Activated CD8-positive, alpha-beta memory T cell treated with anti-CD3 and anti-CD28 coated beads for 4 hours (primary cell): ENCODE measurements at regions not wholly inside any gene's neighbourhood (a gene's known extent, or its start where the extent isn't known, plus 50 kb on each side); places are given as distances from the start of the nearest gene placed in this dataset.

ENCODE experiments used
- DNase-seq, 2 donors: peaks; one replicate each; pipeline ENCODE4 v3.0.0-alpha.2; 2020; ENCODE audit warnings: low read depth in 2 of 2

DNA sequence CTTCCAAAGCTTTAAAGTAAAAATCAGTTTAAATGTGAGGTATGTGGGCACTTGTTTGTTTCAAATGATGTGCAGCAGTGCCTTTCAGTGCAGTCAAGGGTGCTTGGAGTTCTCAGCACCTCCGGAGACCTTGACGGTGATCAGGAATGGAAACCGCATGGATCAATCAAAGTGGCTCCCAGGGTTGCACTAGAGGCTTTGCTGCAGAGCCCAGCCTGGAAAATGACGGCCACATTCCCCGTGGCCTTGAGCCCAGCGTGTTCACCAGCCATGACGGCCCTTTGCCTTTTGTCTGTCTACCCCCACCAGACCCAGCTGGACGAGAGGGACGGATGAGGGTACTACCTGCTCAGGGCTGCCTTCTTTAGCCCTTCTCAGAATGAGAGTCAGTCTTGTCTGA lies 320.0 kb downstream of the TEX29 start:
- DNase-seq = no peak

DNA sequence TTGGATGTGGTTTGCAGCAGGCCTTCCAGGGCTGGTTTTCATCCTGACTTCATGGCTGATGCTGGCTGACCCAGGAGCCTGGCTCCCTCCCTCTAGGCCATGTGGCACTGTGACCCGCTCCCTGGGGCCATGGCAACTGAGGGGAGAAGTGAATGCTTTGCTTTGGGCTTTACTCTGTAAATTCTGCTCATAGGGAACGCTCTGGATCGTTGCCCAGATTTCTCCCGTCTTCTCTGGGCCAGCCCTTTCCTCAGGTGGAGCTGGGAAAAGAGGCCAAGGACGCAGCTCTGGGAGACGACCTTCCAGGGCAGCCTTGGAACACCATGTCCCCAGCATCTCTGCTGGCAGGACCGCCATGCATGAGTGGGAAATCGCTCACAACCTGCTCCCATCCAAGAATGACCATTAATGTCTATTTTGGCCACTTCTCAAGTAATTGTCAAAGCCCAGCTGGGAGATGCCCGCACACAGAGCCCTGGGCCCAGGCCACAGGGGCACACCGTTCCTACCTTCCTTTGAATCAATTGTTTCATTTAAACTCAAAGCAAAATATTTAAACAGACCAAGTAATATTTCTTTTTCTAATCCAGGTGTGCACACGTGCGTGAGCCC lies 321.8 kb downstream of the TEX29 start:
- no peak for DNase-seq

DNA sequence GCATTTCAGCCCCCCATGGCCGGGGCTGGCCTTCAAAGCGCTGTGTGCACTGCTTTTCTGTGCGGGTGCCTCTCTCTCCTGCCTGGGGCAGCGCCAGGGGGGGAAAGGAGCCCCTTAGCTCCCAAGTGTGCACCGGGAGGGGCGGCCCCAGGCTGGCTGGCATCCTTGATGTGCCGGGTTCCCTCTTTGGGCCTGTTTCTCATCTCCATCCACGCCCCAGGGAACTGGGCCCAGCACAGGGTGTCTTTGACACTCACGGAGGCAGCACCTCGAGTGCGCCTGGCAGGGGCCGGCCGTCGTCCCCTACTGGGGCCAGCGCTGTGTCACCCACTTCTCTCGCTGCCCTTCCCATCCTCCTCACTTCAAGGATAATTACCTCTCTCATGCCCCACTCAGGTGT lies 324.3 kb downstream of the TEX29 start:
- no peak for DNase-seq

GRCh38 chr13:111645198-111645597 lies 324.8 kb downstream of the TEX29 start:
- no peak for DNase-seq

- DNase-seq = no peak
Measured at GRCh38 chr13:111645598-111646455, 325.4 kb downstream of the TEX29 start.

DNA sequence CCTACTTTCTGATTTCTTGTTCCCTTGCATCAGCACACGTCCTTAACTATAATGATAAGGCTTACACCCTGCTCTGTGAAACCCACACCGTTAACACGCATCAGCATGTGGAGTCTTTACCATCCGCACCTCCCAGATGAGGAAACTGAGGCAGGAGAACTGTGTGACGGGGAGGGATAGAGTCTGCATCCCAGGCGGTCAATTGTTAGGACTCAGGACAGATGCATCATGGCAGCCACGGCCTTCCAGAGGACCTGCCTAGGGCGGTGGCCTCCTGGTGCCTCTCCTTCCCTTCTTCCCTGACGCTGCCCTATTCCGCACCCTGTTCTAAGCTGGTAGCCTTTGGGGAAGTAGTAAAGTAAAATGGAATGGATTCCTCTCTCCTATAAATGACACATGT lies 326.0 kb downstream of the TEX29 start:
- DNase-seq = no peak

- no peak for DNase-seq
Measured at GRCh38 chr13:111648885-111649284, 328.4 kb downstream of the TEX29 start.

GRCh38 chr13:111650626-111651025 lies 330.2 kb downstream of the TEX29 start:
- DNase-seq = no peak

- no peak for DNase-seq
Measured at GRCh38 chr13:111652676-111653075, 332.2 kb downstream of the TEX29 start.

DNA sequence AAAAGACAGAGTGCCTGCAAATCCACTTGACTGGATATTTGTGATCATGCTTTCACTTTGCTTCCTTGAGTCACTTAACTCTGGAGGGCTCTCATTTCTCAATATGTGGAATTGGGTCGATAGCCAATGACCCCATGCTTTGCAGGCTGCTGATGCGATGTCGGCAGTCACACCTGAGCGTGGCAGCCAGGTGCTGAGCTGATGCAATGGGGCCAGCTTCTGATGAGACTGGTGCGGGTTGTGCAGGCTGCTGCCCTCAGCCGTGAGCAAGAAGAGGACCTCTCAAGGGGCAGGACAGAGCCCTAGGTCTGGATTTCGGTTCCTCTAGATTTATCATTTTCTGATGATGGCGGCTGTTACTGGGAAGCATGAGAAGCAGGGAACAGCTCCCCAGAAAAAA lies 334.1 kb downstream of the TEX29 start:
- no peak for DNase-seq

DNA sequence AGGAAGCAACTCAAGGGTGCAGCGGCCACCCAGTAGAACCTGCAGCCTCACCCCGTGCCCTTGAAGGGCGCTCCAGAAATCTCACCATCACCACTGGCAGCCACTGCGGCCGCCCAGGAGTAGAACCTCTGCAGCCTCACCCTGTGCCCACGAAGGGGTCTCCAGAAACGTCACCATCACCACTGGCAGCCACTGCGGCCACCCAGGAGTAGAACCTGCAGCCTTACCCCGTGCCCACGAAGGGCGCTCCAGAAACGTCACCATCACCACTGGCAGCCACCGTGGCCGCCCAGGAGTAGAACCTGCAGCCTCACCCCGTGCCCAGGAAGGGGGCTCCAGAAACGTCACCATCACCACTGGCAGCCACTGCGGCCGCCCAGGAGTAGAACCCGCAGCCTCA lies 336.0 kb downstream of the TEX29 start:
- no peak for DNase-seq

DNA sequence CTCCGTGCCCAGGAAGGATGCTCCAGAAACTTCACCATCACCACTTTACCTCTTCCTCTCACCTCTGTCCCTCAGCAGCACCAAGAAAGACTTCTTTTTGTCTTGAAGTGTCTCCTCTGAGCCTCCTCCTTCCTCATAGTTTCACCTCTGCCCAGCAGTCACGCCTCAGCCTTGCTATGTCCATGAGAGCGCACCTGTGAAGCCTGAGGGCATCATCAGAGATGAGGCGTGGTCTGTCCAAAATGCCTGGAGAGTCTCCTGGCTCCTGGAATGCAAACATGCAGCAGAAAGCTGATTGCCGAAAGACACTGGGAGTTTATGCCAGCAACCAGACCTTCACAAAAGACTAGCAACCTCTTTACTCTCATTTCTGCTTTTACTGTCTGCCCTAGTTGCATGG lies 336.6 kb downstream of the TEX29 start:
- DNase-seq = no peak

- DNase-seq = no peak
Measured at GRCh38 chr13:111658145-111659100, 338.0 kb downstream of the TEX29 start.

DNA sequence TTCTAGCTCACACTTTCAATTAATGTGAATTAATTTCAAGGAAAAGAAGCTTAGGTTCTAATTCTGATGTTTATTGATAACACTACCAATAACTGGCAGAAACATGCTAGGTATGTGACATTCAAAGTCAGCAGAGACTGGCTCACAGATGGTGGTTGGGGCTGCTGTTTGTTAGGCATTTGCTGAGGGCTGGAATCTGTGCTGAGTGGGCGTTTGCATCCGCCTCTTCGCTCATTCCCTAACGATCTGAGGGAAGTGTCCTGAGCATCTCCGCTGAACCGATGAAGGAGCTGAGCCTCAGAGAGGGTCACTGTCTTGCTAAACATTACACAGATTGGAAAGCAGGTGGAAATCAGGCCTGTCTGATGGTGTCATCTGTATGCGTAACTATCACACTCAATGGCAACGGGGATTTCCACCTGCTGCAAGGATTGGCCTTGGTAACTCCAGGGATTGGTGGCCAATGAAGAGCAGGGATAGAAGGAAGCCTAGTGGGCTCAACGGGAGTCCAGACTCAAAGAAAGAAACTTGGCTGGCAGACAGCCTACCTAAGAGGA lies 338.9 kb downstream of the TEX29 start:
- no peak for DNase-seq

DNA sequence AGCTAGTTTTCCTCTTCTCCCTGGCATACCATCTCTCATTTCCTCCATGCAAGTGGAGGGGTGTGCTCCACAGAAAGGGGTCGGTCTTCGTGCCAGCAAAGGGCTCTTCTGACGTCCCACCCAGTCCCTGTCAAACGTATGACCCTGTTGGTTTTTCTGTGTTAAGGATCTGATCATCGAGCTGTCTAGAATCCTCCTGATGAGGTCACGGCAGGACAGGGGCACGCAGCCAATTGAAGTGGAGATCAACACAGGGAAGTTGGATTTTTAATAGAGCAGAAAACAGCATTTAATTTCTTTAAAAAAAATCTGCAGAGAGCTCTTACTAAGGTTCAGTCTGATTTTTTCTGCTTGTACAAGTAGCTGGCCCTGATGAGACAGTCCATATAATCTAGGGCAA lies 339.4 kb downstream of the TEX29 start:
- no peak for DNase-seq

GRCh38 chr13:111661052-111661451 lies 340.6 kb downstream of the TEX29 start:
- no peak for DNase-seq

- DNase-seq = no peak
Measured at GRCh38 chr13:111661776-111662175, 341.3 kb downstream of the TEX29 start.

DNA sequence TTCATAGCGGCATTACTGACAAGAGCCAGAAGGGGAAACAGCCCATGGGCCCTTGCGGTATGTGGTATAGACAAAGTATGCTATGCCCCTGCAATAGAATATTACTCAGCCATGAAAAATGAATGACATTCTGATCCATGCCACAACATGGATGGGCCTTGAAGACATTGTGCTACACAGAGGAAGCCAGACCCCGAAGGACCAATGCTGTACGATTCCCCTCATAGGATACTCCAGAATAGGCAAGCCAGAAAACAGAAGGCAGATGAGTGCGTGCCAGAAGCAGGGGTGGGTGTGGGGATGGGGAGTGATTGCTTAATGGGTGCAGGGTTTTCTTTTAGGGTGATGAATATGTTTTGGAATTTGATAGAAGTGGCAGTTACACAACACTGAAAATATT lies 342.0 kb downstream of the TEX29 start:
- no peak for DNase-seq

DNA sequence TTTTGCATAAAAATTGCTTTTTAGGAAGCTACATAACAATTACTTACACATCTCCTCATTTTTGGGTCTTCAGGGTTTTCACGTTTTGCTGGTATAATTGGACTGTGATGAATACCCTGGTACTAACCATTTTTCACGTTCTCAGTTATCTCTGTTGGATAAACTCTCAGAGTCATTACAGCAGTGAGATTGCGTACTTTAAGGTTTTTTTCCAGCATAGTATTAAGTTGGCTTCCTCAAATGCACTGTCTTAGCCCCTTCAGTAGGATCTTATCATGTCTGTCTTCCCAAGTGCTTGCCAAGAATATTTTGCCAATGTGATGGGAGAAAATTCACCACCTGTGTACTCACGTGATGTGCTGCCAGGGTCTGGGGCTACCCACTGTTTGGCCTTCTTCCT lies 342.5 kb downstream of the TEX29 start:
- no peak for DNase-seq

GRCh38 chr13:111663505-111663904 lies 343.1 kb downstream of the TEX29 start:
- no peak for DNase-seq

DNA sequence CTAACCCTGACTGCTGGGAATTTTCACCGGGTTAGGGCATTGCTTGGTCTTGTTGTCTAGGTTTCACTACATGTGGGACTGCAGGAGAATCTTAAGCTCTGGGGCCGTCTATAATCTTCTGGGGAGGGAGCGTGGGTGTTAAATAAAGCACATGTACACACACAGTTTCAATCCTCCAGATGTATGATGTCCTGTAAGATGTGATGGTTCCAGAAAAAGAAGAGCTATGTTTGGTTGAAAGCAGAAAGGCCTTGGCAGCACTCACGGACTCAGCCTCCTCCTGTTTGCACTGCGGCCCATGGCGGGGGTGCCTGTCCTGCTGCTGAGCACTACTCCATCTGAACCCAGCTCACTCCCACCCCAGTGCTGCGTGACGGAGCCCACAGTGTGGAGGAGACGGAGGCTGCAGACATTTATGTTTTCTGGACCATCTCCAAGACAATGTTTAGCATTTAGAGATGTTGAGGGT lies 343.5 kb downstream of the TEX29 start:
- DNase-seq = no peak

GRCh38 chr13:111664696-111665095 lies 344.3 kb downstream of the TEX29 start:
- no peak for DNase-seq
